ENCODE measurements at regions not wholly inside any gene's neighbourhood (a gene's known extent, or its start where the extent isn't known, plus 50 kb on each side); places are given as distances from the start of the nearest gene placed in this dataset.
"Not testable (repeated sequence)": the region's sequence is repeated elsewhere in the genome, so short reads cannot be mapped to it uniquely, and the experiment has no call there.

DNA sequence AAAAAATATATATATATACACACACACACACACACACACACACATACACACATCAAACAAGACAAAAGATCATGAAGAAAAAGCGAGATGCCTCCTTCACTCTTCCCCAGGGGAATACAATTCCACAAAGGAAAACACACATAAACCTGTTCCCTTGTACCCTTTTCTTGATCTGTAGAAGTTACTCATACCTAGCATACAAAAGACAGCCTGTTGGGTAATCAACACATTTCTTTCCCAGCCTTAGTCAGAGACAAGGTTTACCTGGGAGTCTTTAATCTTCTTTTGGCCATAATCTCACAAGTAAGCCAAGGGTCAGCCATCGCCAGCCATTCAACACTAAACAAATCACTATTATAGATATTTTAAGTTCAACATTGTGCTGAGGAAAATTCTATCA is 407.0 kb downstream of the SUCLG1 start:
- DNase-seq (ENCODE audit: low read depth in 2 of 2): no peak

DNA sequence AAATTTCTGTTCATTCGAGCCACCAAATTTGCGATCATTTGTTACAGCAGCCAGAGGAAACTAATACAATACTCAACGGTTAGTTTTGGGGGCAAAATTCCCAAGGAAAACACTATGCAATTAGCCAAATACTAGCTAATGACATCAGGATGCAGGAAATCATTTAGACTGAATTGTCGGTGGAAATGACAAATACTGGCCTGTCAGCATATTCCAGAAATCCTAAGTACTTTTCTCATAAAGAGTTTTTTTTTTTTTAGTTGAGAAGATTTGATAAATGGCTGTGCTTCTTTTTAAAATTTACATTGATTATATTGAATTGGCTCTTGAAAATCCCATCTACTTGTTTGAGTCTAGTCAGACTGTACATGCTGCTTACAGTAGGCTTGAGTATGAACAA is 410.1 kb downstream of the SUCLG1 start:
- DNase-seq (ENCODE audit: low read depth in 2 of 2): no peak

DNA sequence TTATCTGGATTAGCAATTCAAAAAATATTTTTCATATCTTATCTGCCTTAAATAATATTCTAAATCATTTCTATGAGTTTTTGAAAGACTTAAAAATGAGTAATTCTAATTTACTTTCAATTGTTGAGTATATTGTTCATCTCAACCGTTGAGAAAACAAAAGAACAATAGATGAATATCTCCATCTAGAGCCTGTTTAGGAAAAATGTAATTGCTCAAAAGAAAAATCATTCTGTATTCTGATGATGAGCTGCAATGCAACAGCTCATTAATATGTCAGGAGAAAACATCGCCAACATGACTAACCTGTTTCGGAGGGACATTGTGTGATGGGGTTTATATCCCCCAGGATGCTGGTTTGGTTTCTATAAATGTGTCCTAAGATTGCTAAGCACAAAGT is 417.6 kb downstream of the SUCLG1 start:
- no peak for DNase-seq (ENCODE audit: low read depth in 2 of 2)

DNA sequence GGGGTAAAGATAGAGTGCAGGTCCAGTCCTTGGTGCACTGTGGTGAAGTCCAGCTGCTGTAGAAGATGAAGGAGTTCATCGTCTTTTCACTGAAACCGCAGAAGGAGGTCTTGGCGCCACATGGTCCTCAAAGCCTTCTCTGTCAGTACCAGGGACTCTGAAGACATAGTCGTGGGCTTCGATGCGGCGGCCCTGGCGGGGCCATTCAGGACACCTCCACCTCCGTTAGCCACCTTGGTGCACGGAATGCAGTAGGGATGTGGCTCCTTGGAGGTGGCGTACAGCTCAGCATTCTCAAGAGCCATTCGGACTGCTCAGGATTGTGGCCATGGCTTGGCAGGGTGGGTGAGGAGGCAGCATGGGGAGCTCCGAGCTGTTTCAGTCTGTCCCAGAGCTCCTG is 418.8 kb downstream of the SUCLG1 start:
- no peak for DNase-seq (ENCODE audit: low read depth in 2 of 2)

DNA sequence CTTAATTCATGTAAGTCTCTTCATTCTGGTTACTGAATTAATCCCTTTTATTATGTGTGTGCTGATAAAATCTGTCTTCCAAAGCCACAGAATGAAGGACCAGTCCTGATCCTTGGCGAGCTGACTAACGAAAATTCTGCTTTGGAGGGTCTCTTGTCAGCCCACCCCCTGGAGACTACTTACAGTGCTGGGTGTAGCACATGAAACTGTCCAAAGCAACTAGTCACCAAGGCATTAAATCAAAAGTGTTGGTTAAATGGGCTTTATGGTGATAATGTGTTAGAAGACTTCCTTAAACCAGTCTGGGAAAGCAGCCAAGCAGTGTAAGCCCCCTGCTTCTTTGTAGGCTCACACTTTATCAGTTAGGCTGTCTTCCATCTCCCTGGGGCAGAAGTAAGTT is 420.2 kb downstream of the SUCLG1 start:
- DNase-seq (ENCODE audit: low read depth in 2 of 2): no peak

DNA sequence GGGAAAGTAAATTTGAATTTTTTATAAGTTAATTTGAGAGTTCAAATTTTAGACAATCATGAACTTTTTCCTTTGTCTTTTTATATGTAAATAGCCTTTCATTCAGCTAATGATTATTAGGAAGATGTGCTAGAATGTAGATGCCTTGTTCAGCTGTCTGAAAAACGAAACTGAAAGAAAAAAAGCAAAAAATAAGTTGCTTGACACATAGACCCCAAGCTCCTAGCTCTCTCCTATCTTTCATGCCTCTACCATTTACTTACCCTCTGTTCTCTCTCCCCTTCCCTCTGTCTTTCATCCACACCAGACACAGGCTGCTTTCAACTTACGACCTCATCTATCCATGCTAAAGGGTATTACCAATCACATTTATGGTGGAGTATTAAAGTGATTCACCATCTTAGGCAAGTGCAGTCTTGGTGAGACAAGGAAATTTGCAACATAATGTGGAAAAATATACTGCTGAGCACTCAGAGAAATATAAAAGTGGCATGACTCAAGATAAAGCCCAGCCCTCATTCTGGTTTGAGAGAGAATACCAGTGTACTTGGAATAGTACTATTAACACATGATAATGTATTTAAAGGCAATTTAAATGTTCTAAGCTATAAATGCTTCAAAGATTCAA is 425.6 kb downstream of the SUCLG1 start:
- no peak for DNase-seq (ENCODE audit: low read depth in 2 of 2)

DNA sequence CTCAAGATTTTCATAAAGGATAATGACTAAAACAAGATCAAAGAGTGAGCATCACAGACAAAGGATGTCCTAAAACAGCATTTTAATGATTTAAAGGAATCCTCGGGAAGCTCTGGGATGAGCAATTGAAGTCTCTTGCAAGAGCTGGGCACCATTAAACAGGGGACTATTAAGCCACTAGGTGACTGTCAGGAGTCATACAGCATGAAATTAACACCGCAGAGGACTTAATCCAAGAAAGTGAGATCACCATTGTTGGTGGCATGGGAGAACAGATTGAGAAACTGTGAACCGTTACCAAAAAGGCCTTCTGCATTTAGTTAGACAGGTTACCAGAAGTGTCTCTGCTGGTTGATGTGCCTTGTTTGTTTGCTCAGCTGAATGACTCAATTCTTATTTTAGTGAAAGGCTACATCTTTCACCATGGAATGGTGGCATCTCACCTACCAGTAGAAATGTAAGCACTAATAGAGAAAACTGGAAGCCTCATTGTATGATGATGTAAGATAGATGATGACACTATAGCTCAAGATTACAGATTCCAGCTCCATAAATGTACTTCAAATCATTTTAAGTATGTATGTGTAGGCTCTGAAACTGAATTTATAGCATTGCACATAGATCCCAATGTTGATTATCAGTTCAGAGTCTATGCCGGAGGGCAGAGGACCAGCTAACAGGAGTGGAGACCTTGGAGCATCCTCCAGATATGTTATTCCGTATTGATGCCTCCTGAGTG is 427.6 kb downstream of the SUCLG1 start:
- no peak for DNase-seq (ENCODE audit: low read depth in 2 of 2)

DNA sequence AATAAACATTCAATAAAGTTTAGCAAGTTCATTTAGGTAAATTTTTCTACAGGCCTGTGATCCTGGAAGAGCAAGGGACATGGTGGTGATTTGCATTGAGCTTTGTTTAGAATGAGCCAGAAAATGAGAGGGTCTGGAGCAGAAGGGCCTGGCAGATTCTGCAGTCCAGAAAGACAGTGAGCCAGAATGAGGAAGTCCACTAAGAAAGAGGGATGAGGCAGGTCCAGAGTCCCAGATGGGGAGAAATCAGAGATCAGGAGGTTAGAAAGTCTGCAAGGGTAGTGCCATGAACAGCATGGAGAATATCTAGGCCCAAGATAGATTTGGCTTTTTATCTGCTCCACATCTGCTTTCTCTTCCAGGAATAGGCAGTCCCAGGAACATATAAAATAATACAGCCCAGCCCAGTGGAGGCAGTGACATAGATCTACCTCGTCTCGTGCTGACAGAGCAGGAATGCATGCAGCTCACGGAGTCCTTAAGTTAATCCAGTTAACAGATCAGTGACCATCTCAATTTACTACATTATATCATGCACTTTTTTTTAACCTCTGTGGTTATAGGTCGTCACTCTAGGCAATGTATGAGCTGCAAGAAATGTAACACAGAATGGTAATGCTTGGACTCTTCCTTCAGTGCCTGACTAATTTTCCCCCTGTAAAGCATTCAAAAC is 429.0 kb downstream of the SUCLG1 start:
- no peak for DNase-seq (ENCODE audit: low read depth in 2 of 2)

DNA sequence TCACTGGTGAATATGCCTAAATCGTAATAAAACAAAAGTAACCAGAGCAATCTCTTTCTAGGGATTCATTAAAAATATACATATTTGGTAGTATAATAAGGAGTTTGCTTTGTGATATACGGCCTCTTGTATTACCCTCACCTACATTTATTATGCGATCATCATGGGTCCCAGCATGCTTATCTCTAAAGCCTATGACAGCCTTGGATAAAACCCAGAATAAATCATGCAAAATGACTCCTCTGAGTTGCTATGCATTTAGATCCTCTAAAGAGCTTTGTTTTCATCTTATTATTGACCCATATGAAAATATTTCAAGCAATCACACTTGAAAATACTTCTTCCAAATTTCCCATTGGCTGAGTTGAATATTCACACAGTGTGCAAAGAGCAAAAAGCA is 432.3 kb downstream of the SUCLG1 start:
- no peak for DNase-seq (ENCODE audit: low read depth in 2 of 2)

DNA sequence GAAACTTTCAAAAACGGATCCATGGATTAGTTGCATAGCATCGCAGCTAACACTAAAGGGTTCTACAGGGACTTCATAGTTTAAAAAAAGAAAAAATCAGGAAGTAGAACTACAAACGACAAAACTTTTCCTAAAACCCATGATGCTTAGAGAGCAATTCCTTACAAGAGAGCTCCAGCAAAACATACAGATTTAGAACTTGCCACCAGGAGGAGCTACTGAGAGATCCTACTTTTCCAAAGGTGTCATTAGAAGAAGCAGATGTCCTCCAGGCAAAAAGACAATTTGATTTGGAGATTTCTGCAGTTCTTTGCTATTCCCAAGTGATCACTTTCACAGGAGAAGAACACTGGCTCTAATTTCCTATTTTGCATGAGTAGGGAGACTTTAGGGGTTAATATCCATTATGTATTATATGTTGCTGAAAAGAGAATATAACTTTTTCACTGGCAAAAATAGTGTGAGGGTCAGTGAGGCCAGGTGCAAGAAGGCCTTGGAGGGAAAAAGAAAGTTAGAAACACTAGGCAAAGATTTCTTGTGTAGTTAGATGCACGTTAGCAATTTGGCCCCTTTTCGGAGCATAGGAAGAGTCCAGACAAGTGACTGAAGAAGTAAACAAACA is 436.2 kb downstream of the SUCLG1 start:
- DNase-seq (ENCODE audit: low read depth in 2 of 2): no peak

DNA sequence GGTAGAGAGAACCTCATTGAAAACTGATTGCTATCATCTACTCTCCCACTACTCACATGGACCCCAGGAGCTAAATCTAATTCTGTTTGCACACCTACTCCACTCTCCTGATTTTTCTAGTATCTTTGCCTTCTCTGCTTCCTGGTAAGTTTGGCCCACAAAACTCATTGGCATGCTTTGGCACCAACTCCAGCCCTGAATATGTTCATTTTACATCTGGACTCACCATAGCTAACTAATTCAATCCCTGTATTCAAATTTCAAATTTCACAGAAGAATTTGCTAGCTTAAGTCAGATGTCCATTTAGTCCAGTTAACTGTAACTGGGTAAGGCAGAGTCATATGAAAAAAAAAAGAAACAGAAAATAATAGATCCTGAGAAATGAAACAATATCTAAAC is 442.1 kb downstream of the SUCLG1 start:
- DNase-seq (ENCODE audit: low read depth in 2 of 2): no peak

DNA sequence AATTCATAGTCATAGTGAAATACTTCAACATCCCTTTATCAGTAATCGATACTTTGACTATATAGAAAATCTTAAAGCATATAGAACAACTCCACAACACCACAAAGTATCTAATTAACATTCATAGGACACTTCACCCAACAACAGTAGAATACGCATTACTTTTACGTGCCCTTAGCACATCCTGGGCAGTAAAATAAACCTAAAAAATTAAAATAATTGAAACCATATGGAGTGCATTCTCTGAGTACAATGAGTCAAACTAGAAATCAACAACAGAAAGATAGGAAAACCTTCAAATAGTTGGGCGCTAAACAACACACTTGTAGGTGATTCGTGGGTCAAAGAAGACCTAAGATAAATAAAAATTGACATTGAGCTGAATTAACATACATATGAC is 442.9 kb downstream of the SUCLG1 start:
- DNase-seq (ENCODE audit: low read depth in 2 of 2): no peak

DNA sequence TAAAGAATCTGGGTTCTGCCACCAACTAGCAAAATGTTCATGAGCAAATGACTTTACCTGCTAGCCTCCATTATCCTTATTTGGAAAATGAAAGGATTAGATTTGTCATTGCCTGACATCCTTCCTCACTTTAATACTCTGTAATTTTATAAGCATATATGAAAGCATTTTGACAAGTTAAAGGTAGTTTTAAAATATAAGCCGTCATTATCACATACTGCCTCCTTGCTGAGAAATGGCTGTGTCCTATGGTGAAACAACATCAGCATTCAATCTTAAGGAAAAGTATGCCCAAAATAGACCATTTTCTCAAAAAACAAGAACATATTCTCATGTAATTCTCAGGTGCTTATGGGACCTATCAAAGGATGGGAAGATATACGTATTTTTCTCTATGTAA is 461.2 kb downstream of the SUCLG1 start:
- no peak for DNase-seq (ENCODE audit: low read depth in 2 of 2)

DNA sequence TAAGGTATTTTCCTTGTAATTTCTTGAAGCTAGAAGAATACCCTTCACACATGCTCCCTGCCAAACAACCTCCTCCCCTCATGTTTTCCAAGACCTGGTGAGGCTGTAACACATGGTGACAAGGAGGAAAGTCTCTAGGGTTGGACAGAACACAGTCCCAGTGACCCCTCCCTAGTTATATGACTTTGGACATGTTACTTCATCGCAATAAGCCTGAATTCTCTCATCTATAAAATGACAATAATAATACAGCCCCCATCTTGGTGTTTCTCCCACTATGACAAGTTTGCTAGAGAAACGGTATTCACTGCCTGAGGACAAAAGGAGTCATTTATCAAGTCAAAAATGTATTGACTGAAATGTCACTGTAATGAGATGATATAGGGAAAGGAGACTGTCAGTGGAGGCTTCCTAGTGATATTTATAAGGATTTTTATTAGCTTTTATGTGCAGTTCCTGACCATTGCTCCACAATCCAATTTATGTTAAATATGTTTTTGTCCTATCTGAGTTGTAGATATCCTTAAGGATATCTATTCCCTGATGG is 464.4 kb downstream of the SUCLG1 start:
- no peak for DNase-seq (ENCODE audit: low read depth in 2 of 2)

DNA sequence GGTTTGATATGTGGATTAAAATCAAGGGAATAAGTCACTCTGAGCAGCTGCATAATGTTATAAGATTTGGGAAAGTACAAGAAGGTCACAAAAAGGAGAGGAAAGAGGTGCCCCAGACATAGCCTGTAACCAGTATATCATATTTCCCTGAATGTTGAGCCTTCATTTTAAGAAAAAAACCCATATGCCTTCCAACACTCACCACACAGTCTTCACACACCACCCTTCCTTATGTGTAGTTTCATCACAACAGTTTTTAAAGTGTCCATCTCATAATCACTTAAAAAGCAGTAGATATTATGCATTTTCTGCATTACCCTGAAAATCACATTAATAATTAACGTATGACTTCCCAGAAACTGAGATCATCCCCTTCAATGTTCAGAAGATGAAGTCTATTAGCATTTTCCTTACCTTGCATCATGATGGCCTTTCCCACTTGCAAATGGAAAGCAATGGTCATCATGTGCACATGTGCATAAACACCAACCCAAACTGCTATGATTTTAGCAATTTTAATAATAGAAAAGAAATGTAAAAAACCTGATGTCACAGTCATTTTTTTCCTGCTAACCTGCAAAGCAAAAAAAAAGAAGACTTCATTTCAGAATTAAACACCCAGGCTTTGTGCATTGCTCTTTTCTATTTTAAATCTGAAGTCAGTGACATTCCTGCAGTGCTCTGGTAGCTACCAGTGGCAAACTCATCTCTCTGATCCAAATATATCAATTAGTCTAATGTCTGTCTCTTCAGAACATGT is 465.0 kb downstream of the SUCLG1 start:
- DNase-seq (ENCODE audit: low read depth in 2 of 2): no peak

DNA sequence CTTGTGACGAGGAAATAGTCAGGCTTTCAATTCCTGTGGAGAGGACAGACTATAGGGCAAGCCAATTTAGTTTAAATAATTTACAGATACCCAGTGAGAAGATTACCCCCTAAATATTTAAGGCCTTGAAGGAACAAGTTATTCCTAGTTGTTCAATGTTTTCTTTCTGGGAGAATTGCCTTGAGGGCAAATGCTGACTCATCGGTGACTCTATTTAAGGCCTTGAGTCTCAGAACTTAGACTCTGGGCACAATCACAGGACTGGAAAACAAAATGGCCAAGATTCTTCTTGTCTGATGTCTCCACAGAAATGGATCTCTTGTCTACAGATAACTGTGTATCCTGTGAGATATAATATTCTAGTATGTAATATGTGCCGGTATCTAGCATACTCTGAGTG is 467.1 kb downstream of the SUCLG1 start:
- DNase-seq (ENCODE audit: low read depth in 2 of 2): no peak

DNA sequence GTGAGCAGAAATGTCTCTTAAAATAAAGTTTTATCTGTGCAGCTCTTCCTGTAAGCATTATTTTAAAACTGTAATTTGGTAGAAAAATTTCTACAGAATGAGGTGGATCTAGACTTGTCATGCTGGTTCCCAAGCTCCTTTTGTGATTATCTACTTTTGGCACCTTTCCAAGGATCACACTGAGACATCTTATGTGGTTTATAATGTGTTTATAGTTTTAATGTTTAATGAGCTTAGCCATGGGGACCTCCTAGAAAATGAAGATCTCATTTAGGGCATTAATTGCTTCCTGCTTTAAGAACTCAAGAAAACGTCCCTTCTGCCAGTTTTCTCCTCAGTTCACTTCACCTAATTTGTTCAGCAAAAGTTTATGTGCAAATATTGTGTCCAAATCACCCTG is 468.4 kb downstream of the SUCLG1 start:
- DNase-seq (ENCODE audit: low read depth in 2 of 2): no peak

DNA sequence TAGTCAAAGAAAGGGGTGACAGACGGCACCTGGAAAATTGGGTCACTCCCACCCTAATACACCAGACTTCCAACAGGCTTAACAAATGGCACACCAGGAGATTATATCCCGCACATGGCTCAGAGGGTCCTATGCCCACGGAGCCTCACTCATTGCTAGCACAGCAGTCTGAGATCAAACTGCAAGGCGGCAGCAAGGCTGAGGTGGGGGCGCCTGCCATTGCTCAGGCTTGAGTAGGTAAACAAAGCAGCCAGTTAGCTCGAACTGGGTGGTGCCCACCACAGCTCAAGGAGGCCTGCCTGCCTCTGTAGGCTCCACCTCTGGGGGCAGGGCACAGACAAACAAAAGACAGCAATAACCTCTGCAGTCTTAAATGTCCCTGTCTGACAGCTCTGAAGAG is 482.5 kb downstream of the SUCLG1 start:
- DNase-seq (ENCODE audit: low read depth in 2 of 2): not testable (repeated sequence)

DNA sequence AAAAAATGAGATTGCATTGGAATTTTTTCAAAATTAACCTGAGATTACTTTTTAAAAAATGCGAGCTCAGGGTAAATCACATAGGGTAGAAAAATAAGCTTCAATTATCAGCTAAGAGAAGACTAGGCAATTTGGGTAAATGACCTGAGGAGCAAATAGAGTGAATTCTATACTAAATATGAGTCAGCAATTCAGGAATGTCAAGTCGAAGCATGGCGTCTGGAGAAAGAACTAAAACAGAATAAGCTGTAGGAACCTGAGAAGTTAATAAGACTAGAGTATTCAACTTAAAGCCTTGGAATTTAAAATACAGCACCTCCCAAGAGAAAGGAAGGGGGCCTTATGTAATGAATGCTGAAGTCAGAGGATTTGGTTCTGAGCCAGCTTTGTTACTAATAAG is 487.0 kb downstream of the SUCLG1 start:
- DNase-seq (ENCODE audit: low read depth in 2 of 2): no peak

DNA sequence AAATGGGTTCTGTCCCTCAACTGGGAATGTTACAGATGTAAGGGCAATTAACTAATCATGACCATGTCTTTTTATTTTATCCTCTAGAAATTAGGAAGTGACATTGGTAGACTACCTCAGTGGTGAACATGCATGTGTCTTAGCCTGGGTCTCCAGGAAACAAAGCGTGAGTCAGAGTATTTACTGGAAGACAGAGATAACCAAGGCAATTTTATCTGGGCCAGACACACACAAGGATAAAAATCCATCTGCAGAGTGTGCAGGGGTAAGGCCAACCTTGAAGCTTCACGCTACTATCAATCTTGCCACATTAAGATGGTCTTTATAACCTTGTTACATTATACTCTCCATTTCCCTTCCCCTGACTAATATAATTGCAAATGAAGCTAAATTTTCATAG is 487.5 kb downstream of the SUCLG1 start:
- no peak for DNase-seq (ENCODE audit: low read depth in 2 of 2)

DNA sequence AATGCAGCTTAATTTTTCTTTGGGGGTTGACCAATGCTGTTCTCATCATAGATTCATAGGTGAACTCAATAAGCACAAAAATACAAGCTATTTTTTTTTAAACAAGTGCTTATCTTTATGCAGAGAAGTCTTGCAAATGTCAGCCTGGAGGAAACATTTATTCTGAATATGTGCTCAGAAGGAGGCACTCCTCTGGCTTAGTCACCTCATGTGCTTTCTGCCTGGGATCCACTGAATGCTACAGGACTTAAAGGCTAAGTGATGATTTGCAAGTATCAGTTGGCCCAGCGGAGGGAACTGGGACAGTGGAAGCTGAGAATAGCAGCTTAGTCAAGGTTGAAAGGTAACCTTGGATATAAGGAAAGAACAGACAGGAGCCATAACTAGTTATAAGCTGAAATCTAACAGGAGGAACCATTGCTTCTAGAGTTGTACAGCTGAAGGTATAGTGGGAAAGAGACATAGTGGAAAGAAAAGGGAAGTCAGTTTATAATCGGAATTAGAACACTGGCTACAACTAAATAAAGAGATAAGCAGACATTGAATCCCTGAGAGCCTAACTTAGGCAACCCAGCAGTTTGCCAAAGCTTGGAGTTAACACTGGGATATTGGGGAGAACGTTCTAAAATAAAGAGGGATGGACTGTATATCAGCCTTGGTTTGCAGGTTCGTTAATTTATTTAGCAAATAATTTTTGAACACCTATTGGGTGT is 488.7 kb downstream of the SUCLG1 start:
- DNase-seq (ENCODE audit: low read depth in 2 of 2): no peak

Measured in stimulated activated CD8-positive, alpha-beta memory T cell treated with anti-CD3 and anti-CD28 coated beads, Interleukin-7, amount 100 ng/mL, for 4 hours (primary cell).